Breast epithelium (tissue), 4 donors: ENCODE measurements at regions not wholly inside any gene's neighbourhood (a gene's known extent, or its start where the extent isn't known, plus 50 kb on each side); places are given as distances from the start of the nearest gene placed in this dataset.

Experiments used
- DNase-seq, 2 donors: peaks; one replicate each; pipeline ENCODE4 v3.0.0-alpha.2; 2019; ENCODE audit warnings: low spot score in 2 of 2
- H3K27ac ChIP-seq, 2 donors: fragments of 200-600 bp; sonication (generic) in 1 of 2; one replicate each; pipeline ENCODE4 v1.5.1; 2016 to 2019; ENCODE audit warnings: mild to moderate bottlenecking in 1 of 2
- H3K27me3 ChIP-seq, 2 donors: fragments of 200-600 bp; sonication (generic) in 1 of 2; one replicate each; pipeline versions ENCODE4 v1.5.1 to v1.6.0; 2017 to 2019; ENCODE audit warnings: control low read depth in 1 of 2, mild to moderate bottlenecking in 1 of 2
- H3K36me3 ChIP-seq: fragments of 200-600 bp; one replicate; pipeline ENCODE4 v1.5.1; 2019
- H3K4me1 ChIP-seq, 2 donors: fragments of 200-600 bp; sonication (generic); one replicate each; pipeline ENCODE4 v1.5.1; 2016 to 2019; ENCODE audit warnings: control low read depth in 1 of 2
- H3K4me3 ChIP-seq, 3 donors: fragments of 200-600 bp; sonication (generic); 1 replicate in 2 of 3; 2 replicates in 1 of 3; pipeline ENCODE4 v1.5.1; 2016 to 2019; ENCODE audit warnings: mild to moderate bottlenecking in 3 of 3, moderate library complexity in 2 of 3
- H3K9me3 ChIP-seq, 2 donors: fragments of 200-600 bp; sonication (generic) in 1 of 2; one replicate each; pipeline ENCODE4 v1.5.1; 2016 to 2019; ENCODE audit warnings: control low read depth in 1 of 2
- POLR2A ChIP-seq: fragments of 450-650 bp; IDR thresholded peaks from one replicate; pipeline ENCODE4 v1.6.1; 2016; ENCODE audit warnings: antibody characterized with exemption, mild to moderate bottlenecking, moderate library complexity
- POLR2AphosphoS5 ChIP-seq, 3 donors: sonication (generic); formaldehyde crosslinking; IDR thresholded peaks; one replicate each; pipeline ENCODE4 v1.6.1; 2017; ENCODE audit warnings: antibody characterized with exemption in 3 of 3
- intact Hi-C: fragments of 100-400 bp; cut with DNase I; formaldehyde crosslinking; loops from one replicate; pipeline ENCODE4 v1.15.1; 2023; ENCODE audit warnings: low total_unique reads
- TF ChIP-seq, protein P1 (sequence below), 3 donors: fragments of 450-650 bp; IDR thresholded peaks; one replicate each; pipeline ENCODE4 v1.5.1; 2016 to 2017; ENCODE audit warnings: antibody characterized with exemption in 3 of 3, mild to moderate bottlenecking in 3 of 3, moderate library complexity in 3 of 3

GRCh38 chr17:63185420-63185819, 219.4 kb downstream of the TANC2 start:
- H3K27ac ChIP-seq, result no peak overlapping the region
- no peak for DNase-seq
- no peaks in the 10 kb centered on the region for H3K4me1 ChIP-seq
- no peak overlapping the region for H3K4me3 ChIP-seq
- H3K9me3 ChIP-seq, result no peaks in the 10 kb centered on the region
- TF ChIP-seq POLR2AphosphoS5 (IDR thresholded peaks at IDR 0.05) (no peak), POLR2A (no peak)
- TF ChIP-seq, protein P1, sequence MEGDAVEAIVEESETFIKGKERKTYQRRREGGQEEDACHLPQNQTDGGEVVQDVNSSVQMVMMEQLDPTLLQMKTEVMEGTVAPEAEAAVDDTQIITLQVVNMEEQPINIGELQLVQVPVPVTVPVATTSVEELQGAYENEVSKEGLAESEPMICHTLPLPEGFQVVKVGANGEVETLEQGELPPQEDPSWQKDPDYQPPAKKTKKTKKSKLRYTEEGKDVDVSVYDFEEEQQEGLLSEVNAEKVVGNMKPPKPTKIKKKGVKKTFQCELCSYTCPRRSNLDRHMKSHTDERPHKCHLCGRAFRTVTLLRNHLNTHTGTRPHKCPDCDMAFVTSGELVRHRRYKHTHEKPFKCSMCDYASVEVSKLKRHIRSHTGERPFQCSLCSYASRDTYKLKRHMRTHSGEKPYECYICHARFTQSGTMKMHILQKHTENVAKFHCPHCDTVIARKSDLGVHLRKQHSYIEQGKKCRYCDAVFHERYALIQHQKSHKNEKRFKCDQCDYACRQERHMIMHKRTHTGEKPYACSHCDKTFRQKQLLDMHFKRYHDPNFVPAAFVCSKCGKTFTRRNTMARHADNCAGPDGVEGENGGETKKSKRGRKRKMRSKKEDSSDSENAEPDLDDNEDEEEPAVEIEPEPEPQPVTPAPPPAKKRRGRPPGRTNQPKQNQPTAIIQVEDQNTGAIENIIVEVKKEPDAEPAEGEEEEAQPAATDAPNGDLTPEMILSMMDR (IDR thresholded peaks at IDR 0.05), result no peak
- H3K36me3 ChIP-seq, result no peaks in the 10 kb centered on the region
- intact Hi-C loops, result no loop called here
- H3K27me3 ChIP-seq, result no peaks in the 10 kb centered on the region

- Histone ChIP-seq H3K9me3 (no peaks in the 10 kb centered on the region), H3K27ac (no peak overlapping the region), H3K4me1 (no peaks in the 10 kb centered on the region), H3K36me3 (no peaks in the 10 kb centered on the region), H3K27me3 (no peaks in the 10 kb centered on the region), H3K4me3 (no peak overlapping the region)
- intact Hi-C loops, result no loop called here
- DNase-seq, result no peak
- no peak for TF ChIP-seq POLR2A
- TF ChIP-seq POLR2AphosphoS5 (IDR thresholded peaks at IDR 0.05), result no peak
- TF ChIP-seq, protein P1 (IDR thresholded peaks at IDR 0.05), result no peak
These were observed 223.0 kb downstream of the TANC2 start for GRCh38 chr17:63189082-63189481.

- no peak overlapping the region for H3K27ac ChIP-seq
- TF ChIP-seq POLR2A (no peak), POLR2AphosphoS5 (IDR thresholded peaks at IDR 0.05) (no peak)
- TF ChIP-seq, protein P1 (IDR thresholded peaks at IDR 0.05), result no peak
- no peaks in the 10 kb centered on the region for H3K9me3 ChIP-seq
- H3K4me1 ChIP-seq, result no peaks in the 10 kb centered on the region
- no peak overlapping the region for H3K4me3 ChIP-seq
- H3K27me3 ChIP-seq, result no peaks in the 10 kb centered on the region
- intact Hi-C loops, result no loop called here
- no peak for DNase-seq
- H3K36me3 ChIP-seq, result no peaks in the 10 kb centered on the region
These were observed 223.9 kb downstream of the TANC2 start for GRCh38 chr17:63189930-63190329.

DNA sequence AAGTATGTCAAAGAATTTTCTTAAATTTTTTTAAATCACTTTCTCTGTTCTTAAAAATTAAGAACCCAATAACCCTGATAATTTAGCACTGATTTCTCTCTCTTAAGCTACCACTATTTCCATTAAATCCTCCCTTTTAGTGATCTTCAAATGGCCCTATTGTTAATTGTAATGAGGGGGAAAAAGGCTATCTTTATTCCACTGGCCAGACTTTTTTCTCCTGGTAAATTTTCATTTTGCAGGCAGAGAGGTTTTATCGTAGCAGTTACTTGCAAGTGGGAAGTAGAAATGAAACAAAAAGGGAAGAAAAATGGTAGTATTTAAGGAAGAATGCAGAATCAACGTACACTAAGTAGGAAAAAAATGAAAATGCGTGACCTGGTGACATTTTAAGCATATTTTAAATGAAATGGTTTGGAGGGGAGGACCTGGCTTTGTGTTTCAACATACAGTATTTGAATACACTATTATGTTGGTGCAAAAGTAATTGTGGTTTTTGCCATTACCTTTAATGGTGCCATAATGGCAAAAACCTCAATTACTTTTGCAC, 224.9 kb downstream of the TANC2 start:
- Histone ChIP-seq H3K9me3 (no peaks in the 10 kb centered on the region), H3K4me1 (no peaks in the 10 kb centered on the region), H3K27me3 (no peaks in the 10 kb centered on the region), H3K27ac (no peak overlapping the region), H3K4me3 (no peak overlapping the region), H3K36me3 (no peaks in the 10 kb centered on the region)
- intact Hi-C loops, result no loop called here
- DNase-seq, result no peak
- no peak for TF ChIP-seq POLR2AphosphoS5 (IDR thresholded peaks at IDR 0.05)
- TF ChIP-seq, protein P1 (IDR thresholded peaks at IDR 0.05), result no peak
- no peak for TF ChIP-seq POLR2A

- Histone ChIP-seq H3K4me1 (no peaks in the 10 kb centered on the region), H3K4me3 (no peak overlapping the region), H3K9me3 (no peaks in the 10 kb centered on the region), H3K36me3 (no peaks in the 10 kb centered on the region), H3K27me3 (no peaks in the 10 kb centered on the region), H3K27ac (no peak overlapping the region)
- TF ChIP-seq POLR2A (no peak), POLR2AphosphoS5 (IDR thresholded peaks at IDR 0.05) (no peak)
- TF ChIP-seq, protein P1 (IDR thresholded peaks at IDR 0.05), result no peak
- no peak for DNase-seq
- intact Hi-C loops, result no loop called here
These were observed 225.6 kb downstream of the TANC2 start for GRCh38 chr17:63191610-63192009.
